Nucleus accumbens (tissue), 56 donors: ENCODE measurements at regions not wholly inside any gene's neighbourhood (a gene's known extent, or its start where the extent isn't known, plus 50 kb on each side); places are given as distances from the start of the nearest gene placed in this dataset.

Source experiments
- DNase-seq, 56 donors: peaks; one replicate each; lab custom pipeline; 2025; lab: John Stamatoyannopoulos, UW

DNA sequence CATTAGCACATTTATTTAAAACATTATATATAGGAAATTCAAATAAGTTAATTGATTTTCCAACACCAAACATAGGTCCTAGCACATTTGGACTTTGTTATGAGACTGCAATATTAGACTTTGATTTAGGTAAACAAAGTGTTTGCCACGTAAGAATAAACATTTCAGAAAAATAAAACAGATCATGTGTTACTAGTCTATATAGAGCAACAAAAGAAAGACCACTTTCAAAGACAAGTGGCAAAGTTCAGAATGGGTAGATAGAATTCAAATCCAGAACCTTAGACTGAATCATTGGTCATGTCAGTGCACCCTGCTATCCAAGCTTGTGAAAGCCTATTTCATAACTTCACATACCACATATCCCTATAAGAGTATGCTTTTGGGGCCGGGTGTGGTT lies 66.7 kb upstream of the PRR20A start:
- DNase-seq = no peak

DNA sequence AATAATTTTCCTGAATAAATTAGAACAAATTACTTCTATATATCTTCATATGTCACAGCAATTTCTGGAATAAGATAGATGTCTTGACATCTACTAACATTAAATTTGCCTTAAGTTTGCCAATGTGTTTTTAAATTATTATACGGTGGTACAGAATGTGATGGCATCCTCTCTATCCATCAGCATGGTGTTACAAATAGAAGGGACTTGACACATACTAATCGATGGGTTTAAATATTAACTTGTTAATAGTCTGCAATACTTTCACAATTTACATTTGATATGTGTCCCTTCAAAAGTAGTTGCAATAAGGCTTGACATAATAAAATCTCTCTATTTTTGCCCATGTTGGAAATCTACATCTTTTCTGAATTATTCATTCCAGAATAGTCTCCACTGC lies 65.1 kb upstream of the PRR20A start:
- no peak for DNase-seq

DNA sequence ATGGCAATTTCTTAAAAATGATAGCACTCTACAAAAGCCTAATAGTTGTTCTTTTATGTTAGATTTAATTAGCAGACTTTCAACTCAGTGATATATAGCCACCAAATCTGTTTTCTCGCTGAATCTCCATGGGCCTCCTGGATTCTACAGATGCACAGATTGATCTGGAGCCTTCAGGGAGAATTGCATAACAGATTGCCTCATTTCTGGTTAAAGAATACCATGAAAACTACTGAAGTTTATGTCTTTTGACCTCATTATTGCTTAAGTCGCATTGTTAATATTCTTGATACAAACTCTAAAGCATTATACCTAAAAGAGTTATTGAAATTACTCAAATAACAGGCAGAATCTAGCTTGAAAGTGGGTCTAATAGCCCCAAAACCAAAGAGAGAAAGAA lies 53.7 kb upstream of the PRR20A start:
- DNase-seq = no peak
